NCI-H2227 (cell line): ENCODE measurements at regions not wholly inside any gene's neighbourhood (a gene's known extent, or its start where the extent isn't known, plus 50 kb on each side); places are given as distances from the start of the nearest gene placed in this dataset.

Experiments used
- DNase-seq: peaks from one replicate; lab custom pipeline; 2025; ENCODE audit not compliant: unreplicated experiment; lab: John Stamatoyannopoulos, UW

DNA sequence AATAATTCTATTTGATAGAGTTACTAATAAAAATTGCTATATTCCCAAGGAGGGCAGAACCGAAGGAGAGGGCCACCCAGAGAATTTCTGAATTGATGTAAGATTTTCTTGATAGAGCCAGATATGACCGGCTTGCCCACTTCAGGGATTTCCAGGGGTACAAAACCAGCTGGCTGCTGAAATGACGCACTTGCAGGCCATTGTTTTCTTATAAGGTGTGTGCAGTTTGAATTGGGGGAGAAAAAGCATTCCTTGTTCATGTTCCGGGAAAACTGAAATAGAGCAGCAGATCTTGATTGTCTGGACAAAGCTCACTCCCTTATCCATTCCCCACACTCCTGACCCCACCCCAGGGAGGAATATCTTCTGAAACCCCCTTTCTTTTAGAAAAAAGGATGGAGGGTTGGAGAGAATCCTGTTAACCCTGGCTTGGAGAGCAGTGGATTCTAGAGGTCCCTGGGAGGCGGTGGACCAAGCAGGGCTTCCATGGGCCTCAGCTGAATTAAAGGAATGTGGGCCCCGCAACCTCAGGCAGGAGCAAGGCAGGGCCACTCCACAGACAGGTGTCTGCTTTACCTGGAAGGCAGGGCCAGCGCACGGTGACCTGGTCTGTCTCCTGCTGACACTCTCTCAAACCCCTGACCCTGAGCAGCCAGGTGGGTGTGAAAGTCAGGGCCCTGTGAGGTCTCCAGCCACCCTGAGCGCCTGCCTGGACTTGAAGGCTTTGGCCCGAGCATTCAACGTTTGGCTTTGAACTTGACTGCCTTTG, 96.4 kb downstream of the TMEM170B start:
- DNase-seq = no peak

- DNase-seq = no peak
Measured at GRCh38 chr6:11634948-11635347, 97.4 kb downstream of the TMEM170B start.

- no peak for DNase-seq
Measured at GRCh38 chr6:11636121-11636520, 98.6 kb downstream of the TMEM170B start.

DNA sequence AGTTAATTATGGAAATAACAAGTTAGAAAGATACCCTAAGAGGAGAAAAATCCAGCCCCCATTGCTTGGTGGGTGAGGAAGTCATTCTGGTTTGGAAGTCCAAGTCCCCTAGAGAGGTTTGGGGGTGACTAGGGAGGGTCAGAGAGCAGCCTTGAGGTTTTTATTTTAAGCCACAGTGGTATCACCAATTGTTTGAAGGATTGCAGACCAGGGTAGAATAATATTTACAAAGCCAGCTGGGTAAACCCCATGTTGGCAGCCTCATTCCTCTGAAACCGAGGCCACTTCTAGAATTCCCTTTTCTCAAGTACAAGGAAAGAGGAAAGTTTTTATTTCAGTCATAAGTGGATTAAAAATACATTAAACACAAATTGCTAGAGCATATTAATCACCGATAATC, 99.7 kb downstream of the TMEM170B start:
- DNase-seq = no peak

DNA sequence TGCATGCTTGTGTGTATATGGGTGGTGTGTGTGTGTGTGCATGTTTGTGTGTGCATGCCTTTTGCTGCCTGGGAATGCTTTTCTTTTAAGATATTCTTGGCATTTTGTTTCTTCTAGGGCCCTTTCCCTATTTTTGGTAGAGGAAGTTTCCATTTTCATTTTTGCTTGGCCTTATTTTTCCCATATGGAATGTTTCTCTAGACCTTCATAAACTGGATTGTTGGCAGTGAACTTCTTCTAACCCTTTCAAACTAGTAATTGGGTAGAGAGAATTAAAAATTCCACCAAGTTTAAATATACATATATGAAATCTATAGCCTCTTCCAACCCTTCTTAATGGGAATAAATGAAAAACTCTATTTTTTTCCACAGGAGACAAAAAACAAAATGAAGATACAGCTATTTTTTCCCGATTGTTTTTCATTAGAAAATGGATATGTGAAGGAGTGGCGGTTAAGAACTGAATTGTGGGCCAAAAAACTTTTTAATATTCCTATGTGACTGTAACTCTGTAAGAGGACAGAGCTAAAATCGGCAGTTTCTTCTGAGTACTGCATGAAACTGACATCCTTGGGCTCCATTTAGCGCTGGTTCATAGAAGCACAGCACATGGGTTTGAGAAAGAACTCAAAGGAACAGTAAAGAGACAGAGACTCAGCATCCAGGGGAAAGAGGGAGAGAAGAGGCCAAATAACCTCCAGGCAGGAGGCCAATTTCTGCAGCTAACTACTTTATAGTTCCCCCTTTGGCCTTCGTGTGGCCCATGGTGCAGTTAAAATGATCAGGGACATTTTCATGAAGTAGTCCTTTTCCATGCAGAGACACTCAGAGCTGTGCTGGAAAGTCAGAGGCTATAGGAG, 102.1 kb downstream of the TMEM170B start:
- no peak for DNase-seq

GRCh38 chr6:11640486-11640885, 102.9 kb downstream of the TMEM170B start:
- no peak for DNase-seq

- no peak for DNase-seq
Measured at GRCh38 chr6:11644071-11644470, 106.5 kb downstream of the TMEM170B start.

DNA sequence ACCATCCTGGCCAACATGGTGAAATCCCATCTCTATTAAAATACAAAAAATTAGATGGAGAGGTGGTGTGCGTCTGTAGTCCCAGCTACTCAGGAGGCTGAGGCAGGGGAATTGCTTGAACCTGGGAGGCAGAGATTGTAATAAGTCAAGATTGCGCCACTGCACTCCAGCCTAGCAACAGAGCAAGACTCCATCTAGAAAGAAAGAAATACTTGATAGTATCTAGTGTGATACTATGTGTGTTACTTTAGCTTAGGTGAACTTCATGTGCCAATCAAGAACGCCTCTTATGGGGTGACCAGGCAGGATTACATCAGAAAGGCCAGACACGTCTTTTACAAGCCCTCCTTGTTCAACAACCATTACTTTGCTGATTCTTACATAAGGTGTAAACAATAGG, 107.1 kb downstream of the TMEM170B start:
- no peak for DNase-seq

- DNase-seq = no peak
Measured at GRCh38 chr6:11645016-11645415, 107.5 kb downstream of the TMEM170B start.

GRCh38 chr6:11648436-11648775, 110.9 kb downstream of the TMEM170B start:
- DNase-seq = no peak

GRCh38 chr6:11648889-11649288, 111.3 kb downstream of the TMEM170B start:
- DNase-seq = no peak

DNA sequence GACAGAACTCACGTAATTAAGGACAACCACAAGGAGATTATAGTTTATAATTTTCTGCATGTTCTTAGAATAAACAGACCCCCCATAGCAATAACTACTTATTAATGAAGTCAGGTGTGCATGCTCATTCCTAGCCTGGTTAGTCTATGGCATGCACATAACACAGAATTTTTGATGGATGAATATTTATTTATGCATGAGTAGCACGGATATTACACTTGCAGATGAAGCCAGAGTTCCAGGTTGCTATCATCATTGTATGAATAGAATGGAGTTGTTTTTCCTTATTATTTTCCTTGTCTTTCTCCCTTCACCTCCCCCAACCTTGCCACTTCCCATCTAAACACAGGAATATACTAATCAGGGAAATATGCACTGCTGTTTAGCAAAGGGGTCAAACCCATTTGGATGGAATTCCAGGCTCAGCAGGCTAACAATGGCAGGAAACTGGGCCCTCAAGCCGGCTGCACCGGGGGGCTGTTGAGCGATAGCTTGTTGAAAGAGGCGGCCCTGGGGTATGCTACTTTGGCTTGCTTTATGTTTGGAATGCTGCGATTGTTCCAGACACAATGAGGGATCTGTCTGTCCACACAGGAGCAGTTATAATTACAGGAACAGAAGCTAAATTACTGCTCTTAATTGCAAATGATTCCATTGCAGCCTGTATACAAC, 112.6 kb downstream of the TMEM170B start:
- peak; percentile 9 for DNase-seq

- DNase-seq = no peak
Measured at GRCh38 chr6:11650711-11651110, 113.2 kb downstream of the TMEM170B start.

DNA sequence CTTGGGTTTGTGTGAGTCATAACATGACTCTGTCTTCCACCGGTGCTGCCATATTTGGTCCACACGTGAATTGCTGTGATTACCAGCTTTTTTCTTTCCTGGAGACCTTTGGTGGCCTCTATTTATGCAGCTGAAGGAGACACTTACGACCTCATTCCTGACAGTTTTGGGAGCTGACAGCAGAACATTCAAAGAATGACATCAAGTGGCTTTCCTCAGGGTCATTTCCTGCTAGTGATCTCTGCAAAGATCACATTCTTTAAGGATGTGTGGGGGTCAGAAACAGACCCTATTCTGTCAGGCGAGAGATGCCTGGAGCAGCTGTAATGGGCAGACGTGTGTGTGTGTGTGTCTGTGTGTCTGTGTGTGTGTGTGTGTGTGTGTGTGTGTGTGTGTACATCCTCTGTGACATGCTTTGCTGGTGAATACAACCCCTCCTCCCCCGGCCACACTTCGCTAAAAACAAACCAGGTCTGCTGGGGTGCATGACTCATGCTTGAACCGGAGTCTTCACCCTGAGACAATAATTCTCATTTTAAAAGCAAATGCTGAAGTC, 115.6 kb downstream of the TMEM170B start:
- DNase-seq = peak; percentile 61

DNA sequence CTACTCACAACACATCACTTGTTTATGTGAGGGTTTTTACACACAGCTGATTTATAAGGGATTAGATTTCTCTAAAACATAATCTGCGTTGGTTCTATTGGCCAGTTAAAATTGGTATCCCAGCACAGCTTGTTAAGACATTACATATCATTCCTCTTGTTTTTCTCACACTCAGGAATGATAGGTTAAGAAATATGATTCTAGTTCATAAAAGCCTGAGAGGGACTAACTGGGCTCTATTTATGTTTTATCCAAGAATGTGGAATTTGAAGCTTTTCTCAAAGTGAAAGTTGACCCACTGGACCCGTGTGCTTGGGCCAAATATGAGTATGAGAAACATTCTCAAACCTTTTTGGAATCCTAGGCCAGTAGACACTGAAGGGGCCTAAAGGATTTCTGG, 117.3 kb downstream of the TMEM170B start:
- DNase-seq = no peak

DNA sequence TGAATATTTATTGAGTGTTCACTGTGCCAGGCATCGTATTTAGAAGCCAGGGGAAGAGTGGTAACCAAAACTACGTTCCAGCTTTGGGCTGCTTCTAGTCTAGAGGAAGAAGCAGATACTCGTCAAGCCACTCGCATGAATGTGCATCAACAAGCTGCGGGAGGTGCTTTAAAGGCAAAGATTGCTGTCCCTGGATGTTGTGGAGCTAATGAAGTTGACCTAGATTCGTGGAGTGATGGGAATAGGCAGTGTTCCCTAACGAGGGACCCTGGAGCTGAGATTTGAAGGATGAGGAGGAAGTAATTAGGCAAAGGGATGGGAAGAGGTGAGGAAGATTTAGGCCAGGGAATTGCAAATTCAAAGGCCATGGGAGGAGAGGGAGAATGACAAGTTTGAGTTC, 118.9 kb downstream of the TMEM170B start:
- DNase-seq = peak; percentile 4

DNA sequence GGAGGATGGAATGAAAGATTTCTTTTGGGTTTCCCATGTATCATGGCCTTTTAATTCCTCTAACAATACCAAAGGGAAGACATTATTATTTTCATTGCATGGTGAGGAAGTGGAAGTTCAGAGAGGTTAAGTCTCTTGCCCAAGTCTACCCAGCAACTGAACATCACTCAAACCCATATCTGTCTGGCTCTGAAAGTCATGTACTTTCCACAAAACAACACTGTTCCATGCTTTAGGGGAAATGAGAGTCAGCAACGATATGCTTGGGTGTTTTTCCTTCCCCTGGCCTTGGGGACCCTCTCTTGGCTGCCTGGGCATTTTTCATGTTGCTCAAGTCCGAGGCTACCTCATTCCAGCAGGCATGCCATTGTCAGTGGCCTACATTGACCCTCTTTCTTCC, 118.8 kb downstream of the ADTRP start:
- no peak for DNase-seq

DNA sequence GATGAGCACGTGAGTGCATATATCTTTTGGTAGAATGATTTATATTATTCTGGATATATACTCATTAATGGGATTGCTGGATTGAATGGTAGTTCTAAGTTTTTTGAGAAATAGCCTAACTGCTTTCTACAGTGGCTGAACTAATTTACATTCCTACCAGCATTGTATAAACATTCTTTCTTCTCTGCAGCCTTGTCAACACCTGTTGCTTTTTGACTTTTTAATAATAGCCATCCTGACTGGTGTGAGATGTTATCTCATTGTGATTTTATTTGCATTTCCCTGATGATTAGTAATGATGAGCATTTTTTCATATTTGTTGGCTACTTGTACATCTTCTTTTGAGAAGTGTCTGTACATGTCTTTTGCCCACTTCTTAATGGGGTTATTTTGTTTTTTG, 116.3 kb downstream of the ADTRP start:
- no peak for DNase-seq

- no peak for DNase-seq
Measured at GRCh38 chr6:11663519-11663918, 115.1 kb downstream of the ADTRP start.
